ENCODE measurements at regions not wholly inside any gene's neighbourhood (a gene's known extent, or its start where the extent isn't known, plus 50 kb on each side); places are given as distances from the start of the nearest gene placed in this dataset.

GRCh38 chr5:3827624-3828023 lies 232.0 kb downstream of the IRX1 start:
- no peak for DNase-seq

GRCh38 chr5:3828761-3829160 lies 233.1 kb downstream of the IRX1 start:
- no peak for DNase-seq

DNA sequence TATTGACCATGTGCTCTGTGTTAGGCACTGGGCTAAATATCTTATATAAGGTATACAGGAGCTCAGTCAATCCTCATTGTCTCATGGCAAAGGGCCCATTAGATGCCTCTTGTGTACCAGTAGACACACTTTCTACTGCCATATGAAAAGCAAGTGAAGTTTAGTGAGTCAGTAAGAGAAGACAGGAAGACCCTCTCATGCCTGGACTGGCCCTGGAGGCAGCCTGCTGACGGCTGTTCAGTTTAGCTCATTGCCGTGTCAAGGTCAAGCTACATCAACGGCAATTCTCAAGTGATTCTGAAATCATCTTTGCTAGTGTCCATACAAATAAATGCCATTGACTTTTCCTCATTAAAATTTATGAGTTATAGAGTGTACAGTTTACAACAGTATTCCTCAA lies 237.9 kb downstream of the IRX1 start:
- no peak for DNase-seq

- DNase-seq, result no peak
Measured at GRCh38 chr5:3835811-3836210, 240.2 kb downstream of the IRX1 start.

DNA sequence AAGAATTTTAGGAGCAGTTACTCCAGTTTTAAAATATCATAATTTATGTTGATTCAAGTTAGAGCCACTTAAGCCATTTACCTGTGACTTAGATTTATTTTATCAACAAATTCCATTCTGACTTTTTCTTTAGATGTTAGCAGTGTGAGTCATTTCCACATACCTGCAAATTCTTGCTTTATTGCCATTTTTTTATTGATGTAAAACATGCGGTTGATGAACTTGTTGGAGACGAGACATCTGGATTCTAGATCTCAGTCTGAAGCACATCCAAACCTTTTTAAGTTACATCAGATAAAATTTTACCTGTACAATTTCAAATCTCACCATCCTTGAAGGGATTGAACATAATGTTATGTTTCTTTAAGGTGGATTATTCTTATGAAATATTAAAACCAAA lies 240.9 kb downstream of the IRX1 start:
- DNase-seq, result no peak

GRCh38 chr5:3837506-3837905 lies 241.9 kb downstream of the IRX1 start:
- no peak for DNase-seq

- no peak for DNase-seq
Measured at GRCh38 chr5:3839151-3839550, 243.5 kb downstream of the IRX1 start.

GRCh38 chr5:3842591-3842990 lies 247.0 kb downstream of the IRX1 start:
- no peak for DNase-seq

- no peak for DNase-seq
Measured at GRCh38 chr5:3843706-3844105, 248.1 kb downstream of the IRX1 start.

- DNase-seq, result no peak
Measured at GRCh38 chr5:3844266-3844665, 248.6 kb downstream of the IRX1 start.

DNA sequence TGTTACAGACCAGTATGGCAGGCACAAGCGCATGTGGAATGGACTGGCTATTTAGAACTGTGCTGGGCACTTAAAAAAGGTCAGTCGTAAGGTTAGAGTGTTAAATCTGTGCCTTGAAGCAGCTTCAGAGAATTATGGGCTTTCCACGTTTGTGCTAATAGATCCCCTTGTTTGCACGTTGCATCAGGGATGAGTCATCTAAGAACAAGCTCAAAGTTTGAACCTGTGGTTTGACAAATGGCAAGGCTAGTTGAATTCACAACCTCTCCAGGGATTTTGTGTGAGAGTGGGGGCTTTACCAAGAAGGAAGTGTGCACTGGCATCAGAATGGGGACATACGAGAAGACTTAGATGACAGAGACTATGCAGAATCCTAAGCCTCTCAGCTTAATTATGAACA lies 249.6 kb downstream of the IRX1 start:
- no peak for DNase-seq

DNA sequence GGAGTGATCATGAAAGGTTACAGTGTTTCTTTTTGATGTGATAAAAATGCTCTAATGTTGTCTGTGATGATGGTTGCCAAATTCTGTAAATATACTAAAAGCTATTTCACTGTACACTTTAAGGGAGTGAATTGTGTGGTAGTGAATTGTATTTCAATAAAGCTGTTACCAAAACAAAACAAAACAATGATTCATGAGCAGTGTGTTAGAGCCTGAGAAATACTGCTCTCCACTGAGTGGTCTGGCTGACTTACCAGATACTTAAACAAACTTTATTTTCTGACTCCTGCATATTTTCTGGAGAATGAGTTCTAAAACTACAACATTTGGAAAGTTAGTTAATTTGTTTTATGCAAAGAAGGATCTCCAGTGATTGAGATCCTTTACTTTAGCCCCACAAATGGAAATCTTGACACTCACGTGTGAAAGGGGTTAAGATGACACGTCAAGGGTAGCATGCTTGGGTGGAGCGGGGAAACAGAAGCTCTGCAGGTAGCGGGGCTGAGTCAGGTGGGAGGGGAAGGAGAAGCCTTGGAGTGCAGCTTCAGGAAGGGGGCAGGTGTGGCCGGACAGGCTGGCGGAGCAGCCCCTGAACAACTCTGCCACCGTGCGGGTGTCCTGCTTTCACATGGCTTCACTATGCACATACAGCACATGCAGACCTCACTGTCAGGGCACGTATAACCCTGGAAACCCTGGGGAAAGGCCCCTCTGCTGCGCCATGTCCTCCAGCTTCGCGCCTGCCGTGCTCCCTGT lies 256.7 kb downstream of the IRX1 start:
- no peak for DNase-seq

GRCh38 chr5:3853362-3853761 lies 257.7 kb downstream of the IRX1 start:
- no peak for DNase-seq

- DNase-seq, result no peak
Measured at GRCh38 chr5:3854188-3854821, 258.7 kb downstream of the IRX1 start.

DNA sequence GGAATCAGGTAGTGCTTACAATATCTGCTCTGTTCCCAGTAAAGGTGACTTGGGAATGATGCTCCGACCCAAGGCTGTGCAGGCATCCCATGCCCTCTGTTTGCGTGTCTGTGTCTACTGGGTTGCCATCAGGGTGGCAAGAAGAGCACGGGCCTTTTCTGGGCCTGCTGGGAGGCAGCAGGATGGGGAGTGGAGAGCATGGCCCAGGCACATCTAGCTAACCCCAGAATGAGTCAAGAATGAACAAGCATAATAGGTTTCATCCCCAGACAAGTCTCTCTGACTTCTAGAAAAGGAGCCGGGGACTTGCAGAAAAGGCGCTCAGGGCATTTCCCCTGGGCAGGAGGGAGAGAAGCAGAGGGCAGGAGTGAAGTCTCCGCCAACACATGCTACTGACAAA lies 260.4 kb downstream of the IRX1 start:
- no peak for DNase-seq

- DNase-seq, result no peak
Measured at GRCh38 chr5:3858524-3858923, 262.9 kb downstream of the IRX1 start.

DNA sequence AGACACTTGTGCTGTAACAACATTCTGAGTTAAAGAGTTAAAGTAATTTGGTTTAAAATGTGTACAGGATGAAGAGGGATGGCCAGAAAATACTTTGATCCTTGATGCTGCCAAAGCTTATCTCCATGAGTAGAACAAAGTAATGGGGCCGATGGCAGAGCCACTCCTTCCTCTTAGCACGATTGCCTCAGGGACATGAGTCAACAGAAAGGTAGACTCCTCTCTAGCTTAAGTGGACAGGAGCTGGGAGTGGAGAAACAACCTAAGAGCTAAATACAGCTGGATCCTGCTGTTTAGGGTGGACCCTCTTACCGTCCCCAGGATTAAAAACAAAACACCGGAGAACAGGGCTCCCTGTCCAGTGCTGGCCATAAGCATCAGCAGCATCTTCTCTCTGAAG lies 267.3 kb downstream of the IRX1 start:
- no peak for DNase-seq

DNA sequence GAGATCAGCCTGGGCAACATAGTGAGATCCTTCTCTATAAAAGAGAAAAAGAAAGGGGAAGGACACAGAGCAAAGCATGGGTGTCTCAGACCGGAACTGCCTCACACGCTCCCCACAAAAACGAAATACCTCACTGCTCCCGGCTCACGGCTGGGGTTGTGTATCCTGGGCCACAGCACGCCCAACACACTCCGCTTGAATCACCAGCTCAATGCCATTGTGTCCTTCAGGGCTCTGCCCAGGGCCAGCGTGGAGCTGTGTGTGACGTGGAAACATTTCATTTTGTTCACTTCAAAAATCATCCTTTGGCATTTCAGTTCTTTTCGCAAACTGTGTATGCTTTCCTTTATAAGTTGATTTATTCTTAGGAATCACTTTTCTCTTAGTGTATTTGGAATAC lies 279.5 kb downstream of the IRX1 start:
- DNase-seq, result no peak

GRCh38 chr5:3878267-3878666 lies 282.6 kb downstream of the IRX1 start:
- DNase-seq, result no peak

GRCh38 chr5:3883040-3883439 lies 287.4 kb downstream of the IRX1 start:
- no peak for DNase-seq

GRCh38 chr5:3886524-3887451 lies 291.2 kb downstream of the IRX1 start:
- DNase-seq, result no peak

- DNase-seq, result no peak
Measured at GRCh38 chr5:3888310-3888709, 292.7 kb downstream of the IRX1 start.

DNA sequence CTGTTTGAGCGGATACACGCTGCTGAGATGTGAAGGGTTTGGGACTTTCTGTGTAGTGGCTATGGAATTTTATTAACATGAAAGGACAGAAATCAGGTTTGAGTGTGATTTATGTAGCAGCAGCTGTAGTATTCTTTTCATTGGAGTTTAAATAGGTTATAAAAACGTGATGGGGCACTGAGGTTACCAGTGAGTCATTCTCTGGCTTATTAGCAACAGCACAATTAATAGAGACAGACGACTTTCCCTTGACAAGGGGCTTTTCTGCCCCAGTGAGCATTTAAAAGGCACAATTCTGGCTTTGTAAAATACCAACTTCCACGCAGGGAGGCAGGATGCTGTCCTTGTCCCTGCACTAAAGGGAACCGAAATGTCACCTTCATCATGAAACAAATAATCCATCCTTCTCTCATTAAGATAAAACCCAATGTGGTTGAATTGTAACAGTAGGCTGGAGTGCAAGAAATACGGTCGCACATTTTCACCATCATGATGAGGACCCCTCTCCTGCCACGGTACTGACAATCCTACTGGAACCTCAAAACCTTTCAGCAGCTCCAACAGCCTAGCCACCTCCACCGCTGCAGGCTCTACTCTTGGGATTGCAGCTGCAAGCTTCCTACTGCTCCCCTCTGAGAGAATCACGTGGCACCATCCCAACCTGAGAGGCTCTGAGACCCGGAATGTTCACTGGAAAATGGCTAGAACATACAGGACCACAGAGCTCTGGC lies 293.9 kb downstream of the IRX1 start:
- DNase-seq, result no peak

Measured in activated CD4-positive, CD25-positive, alpha-beta regulatory T cell (primary cell).